ENCODE measurements at regions not wholly inside any gene's neighbourhood (a gene's known extent, or its start where the extent isn't known, plus 50 kb on each side); places are given as distances from the start of the nearest gene placed in this dataset.
"Not testable (repeated sequence)": the region's sequence is repeated elsewhere in the genome, so short reads cannot be mapped to it uniquely, and the experiment has no call there.

DNA sequence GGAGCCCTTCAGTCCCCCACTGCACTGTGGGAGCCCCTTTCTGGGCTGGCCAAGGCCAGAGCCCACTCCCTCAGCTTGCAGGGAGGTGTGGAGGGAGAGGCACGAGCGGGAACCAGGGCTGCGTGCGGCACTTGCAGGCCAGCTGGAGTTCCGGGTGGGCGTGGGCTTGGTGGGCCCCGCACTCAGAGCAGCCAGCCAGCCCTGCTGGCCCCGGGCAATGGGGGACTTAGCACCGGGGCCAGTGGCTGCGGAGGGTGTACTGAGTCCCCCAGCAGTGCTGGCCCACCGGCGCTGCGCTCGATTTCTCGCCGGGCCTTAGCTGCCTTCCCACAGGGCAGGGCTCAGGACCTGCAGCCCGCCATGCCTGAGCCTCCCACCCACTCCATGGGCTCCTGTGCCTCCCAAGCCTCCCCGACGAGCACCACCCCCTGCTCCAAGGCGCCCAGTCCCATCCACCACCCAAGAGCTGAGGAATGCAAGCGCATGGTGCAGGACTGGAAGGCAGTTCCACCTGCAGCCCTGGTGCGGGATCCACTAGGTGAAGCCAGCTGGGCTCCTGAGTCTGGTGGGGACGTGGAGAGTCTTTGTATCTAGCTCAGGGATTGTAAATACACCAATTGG is 776.2 kb downstream of the KCTD8 start:
- not testable (repeated sequence) for DNase-seq

DNA sequence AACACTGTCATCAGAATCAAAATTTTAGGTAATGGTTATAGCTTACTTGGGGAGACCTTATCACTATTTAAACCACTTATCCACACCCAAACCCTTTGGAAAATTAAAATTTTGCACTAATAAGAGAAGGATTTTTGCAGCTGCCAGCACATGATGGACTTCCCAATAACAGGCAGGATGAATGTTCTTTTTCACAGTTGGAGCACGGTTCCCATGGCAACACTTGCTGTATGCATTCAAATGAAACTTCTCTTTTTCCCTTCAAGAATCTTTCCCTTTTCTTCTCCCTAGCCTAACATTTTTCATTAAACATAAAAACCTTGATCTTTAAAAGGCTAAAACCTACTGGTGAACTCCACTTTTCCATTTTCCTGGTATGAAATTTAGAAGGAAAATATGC is 768.2 kb downstream of the KCTD8 start:
- no peak for DNase-seq

DNA sequence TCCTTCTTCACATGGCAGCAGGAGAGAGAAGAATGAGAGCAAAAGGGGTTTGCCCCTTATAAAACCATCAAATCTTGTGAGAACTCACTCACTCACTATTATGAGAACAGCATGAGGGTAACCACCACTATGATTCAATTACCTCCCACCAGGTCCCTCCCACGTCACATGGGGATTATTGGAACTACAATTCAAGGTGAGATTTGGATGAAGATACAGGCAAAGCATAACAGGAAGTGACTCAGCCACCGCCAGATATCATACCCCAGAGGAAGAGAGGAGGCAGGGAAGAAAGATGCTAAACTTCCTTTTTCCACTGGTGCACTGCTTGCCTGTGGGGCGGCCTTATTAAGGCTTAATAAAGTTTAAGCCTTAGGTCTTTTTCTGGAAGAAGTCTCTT is 766.1 kb downstream of the KCTD8 start:
- DNase-seq, result no peak

DNA sequence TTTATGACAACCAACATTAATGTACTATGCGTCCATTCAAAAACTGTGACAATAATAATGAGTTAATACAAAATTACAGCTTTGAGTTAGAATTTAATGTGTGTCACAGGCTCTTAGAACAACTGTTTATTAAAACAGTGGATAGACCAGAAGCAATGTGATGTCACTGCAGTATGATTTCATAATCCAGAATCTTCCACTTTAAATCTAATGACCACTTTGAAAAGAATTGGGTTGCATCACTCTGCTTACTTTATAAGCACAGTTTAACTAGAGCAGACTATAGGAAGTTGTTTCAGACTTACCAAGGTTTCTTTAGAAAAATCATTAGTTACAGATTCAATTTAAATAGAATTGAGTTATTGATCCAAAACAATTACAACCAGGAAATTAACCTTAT is 758.5 kb downstream of the KCTD8 start:
- no peak for DNase-seq

DNA sequence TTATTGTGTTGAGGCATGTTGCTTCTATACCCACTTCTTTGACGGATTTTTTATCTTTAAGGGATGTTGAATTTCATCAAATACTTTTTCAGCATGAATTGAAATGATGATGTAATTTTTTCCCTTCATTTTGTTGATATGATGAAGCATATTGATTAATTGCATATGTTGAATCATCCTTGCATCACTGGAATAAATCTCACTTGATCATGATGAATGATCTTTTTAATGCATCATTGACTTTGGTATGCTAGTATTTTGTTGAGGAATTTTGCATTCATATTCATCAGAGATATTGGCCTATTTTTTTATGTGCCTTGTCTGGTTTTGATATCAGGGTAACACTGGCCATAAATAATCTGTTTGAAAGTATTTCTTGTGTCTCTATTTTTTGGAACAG is 754.7 kb downstream of the KCTD8 start:
- DNase-seq, result no peak

DNA sequence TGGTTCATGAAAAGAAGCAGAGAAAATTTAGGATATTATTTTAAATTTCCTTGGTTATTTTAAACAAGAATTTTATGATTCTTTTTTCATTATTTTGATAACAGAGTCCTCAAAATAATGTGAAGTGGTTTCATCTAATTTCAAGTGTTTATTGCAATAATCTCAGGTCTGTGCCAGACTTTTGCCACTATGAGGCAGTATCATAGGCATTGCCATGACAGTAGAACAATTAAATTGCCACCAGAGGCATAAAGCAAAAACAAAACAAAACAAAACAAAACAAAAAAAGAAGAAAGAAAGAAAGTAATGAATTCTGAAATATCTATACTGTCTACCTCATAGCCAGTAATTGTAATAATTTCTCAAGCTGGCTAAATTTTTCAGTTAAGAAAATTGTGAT is 739.2 kb downstream of the KCTD8 start:
- no peak for DNase-seq

DNA sequence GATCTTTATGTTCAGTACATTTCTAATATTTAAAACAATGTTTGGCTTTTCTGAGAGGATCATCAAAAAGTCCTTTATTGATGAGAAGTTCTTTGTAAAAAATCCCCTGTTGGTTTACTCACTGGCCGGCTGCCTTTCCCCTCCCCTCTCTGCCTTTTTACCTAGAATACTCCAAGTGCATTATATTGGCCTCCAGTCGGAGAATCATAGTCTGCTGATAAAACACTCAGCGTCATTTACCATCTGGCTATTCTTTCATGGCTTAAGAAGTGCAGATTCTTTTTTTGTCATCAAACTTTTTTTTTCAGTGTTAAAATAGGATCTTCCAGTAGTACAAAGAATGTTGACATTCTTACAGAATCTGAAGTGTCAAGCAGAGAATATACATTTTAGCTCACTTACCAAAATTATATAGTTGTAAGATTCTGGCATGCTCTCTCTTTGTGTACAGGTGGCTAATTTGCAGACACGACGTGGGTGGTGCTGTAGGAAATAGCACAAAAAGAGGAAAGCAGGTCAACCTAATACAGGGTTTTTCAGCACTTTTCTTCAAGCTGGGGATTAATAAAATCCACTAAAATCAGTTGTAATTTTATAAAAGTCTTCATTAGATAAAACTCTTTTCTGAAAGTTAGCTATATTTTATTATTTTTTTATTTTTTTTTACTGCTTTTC is 731.8 kb downstream of the KCTD8 start:
- DNase-seq, result no peak

DNA sequence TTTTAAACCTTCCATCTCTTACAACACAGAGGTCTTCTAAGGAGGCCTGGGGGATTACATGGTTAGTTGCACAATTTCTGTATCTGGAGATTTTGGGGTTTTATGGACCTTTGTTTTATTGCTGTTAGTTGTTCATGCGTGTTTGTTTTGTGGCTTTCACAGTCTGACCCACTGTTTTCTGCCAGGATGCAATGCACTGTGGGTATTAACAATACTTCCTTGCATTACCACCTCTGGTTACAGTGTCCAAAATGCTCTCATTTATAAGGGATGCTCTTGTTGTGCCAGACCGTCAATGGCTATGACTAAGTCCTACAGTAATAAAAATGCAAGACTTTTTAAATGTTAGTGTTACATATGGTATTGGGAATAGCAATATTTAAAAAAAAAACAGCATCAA is 730.2 kb downstream of the KCTD8 start:
- DNase-seq, result no peak

DNA sequence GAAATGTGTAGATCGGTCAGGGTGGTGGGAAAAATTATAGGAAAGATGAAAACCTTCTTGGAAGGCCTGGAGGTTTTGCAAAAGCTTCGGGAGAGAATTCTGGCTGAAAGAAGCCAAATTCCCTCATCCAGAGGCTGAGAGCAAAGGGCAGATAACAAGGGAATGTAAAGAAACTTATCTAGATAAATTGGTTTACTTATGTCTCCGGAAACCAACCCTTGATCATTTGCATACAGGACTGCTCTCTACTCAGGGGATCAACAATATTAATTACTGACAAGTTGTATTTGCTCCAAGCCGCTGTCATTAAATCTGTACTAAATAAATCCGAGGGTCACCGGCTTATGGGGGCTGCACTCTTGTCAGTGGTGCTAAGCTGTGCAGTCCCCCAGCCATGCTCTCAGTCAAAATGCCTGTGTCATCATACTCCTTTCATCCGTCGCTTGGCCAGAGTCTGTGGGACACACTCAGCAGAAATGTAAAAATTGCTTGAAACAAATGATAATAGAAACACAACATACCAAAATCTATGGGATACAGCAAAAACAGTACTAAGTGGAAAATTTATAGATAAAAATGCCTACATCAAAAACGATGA is 715.7 kb downstream of the KCTD8 start:
- DNase-seq, result no peak

DNA sequence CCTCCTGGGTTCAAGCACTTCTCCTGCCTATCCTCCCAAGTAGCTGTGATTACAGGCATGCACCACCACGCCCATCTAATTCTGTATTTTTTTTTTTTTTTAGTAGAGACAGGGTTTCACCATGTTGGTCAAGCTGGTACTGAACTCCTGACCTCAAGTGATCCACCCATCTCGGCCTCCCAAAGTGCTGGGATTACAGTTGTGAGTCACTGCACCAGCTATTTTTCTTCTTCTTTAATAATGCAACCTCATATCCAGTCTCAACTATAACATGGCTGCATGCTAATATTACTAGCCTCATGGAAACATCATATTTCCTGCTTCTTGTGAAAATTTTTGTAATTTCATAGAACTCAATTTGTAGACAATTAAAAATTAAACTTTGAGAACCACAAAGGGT is 706.5 kb downstream of the KCTD8 start:
- no peak for DNase-seq

DNA sequence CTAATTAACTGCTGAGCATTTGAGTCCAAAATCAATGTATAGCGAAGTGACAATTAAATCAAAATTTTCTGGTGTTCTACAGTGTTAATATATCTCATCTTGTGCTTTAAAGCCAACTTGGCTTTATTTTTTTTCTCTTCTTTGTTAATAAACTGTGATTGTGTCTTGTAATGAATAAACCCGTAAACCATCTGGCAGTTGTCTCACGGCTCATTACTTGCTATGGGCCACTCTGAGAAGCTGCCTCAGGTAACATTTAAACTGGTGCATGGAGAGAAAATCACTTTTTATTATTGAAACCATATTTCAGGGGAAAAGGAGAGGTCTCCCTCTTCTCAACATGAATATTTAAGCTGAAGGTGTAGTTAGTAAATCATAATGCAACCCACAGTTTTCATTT is 694.0 kb downstream of the KCTD8 start:
- no peak for DNase-seq

DNA sequence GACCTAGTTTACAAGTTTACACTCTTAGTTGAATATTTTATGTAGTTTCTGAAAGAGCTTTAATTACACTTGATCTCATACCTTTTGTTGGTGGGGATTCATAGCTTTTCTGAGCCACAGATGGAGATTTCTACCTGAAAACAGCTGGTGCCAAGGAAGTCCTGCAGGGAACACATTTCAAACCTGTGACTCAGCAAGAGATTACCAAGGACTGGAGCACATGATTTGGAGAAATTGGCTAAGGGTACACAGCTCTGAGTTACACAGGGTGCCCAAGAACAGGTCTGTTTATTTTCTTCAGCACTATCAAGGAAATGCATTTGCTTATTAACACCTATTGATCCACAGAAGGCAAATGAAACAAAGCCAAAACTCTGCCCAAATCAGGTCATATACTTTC is 691.5 kb downstream of the KCTD8 start:
- no peak for DNase-seq

DNA sequence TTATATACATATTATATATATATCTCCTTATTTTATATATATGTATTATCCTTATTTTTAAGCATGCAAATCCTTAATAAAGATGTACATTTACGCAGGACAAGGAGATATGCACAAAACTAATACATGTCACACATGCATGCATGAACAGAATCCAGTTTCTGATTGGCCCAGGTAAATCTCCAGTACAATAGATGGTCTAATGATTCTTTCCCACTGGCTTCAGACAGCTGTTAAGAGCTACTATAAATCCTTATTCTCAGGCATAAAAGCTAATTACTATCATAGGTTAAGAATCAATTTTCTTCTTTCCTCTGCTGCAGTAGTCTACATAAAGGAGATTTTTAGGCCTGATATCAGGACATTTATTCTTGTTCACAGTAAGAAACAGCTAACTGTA is 689.8 kb downstream of the KCTD8 start:
- no peak for DNase-seq

DNA sequence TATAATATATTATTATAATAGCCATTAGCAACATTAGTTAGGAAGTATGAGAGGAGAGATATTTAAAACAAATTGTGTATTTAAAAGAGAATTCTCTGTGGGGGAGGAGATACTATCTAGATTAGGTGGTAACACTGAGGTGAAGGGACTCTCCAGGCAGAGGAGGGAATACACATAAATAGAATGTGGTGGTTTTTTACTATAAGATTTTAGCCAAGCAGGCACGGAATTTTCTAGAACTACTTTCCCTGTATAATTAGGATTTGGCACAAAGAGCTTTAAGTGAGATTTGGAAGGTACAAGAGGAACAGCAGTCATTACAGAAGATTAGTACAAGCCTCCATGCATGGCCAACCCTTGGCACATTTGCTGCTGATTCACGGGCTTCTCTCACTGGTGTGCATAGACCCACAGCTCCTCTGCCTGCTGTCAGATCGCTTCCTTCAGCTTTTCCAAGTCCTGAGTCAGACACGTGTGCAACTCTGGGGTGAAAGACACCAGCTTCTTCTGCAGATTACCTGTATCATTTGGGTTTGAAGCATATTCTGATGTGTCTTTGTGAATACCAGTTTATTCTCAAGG is 685.5 kb downstream of the KCTD8 start:
- DNase-seq, result no peak

DNA sequence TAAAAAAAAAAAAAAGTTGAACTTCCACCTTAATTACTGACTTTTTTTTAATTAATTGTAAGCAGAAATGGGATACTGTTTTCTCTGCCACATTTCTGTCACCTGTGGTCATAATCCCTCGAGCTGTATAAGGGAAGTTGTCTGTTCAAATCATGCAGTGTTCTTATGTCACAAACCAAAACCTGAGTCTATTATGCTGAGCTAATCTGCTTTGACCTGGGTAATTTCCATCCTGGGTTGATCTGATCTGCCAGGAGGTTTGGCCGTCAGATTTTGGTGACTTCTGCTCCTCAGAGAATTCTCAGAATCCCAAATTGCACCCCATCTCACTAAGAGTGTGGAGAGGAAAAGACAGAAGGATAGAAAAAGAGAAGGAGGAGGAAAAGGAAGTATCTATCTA is 683.1 kb downstream of the KCTD8 start:
- no peak for DNase-seq

DNA sequence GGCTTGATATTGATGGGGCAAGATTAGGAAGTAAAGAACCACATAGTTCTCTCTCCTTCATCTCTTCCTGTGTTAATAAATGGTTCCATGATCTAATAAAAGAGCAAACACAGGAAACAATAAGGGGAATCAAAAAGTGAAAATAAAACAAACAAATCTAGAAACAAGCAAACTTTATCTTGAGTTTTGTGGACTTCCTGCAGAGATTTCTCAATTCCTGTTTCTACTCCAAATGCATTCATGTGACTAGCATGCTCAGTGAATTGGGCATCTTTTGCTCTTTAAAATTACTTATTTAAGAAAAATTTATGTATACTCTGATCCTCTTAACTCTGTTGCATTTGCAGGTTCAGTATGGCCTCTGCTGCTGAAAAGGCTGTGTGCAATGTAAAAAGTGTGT is 682.0 kb downstream of the KCTD8 start:
- DNase-seq, result no peak

DNA sequence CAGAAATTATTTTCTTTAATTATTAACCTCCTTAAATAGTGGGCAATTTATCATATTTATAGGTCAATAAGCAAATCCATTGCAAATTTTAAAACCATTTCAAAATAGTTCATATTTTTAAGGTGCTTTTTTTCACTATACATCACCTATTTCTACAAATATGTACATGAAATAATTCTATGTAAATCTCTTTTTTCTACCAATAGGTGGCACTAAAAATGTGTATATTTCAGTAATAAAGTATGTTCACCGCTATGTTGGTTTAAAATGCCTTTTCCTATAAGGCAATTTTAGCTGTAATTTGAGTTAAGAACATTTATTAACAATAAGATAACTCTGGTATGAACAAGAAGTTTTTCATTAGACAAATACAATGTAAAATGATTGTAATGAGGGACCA is 672.2 kb downstream of the KCTD8 start:
- no peak for DNase-seq

DNA sequence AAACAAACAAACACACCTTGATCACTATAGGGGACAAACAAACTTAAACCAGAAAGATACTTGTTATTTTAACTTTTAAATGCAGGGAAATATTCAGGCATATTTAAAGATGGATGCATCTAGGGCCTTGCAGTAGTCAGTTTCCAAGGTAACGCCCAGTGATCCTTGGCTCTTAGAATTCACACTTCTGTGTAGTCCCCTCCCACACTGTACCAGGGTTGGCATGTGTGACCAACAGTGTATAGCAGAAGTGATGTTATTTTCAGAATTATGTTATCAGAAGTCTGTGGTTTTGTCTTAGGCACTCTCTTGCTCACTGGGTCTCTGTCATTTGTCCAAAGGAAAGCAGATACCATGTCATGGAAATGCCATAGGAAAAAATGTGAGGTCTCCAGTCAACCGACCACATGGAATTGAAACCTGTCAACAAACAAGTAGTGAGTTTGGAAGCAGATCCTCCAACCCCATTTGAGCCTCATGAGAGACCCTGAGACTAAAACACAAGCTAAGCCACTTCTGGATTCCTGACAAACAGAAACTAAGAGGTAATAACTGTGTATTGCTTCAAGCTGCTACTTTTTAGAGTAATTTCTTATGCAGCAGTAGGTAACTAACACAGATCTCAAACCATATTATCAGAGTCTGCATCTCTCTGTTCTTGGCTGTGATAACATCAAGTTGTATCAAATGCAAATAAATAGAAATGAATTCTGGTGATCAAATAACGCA is 670.3 kb downstream of the KCTD8 start:
- no peak for DNase-seq

DNA sequence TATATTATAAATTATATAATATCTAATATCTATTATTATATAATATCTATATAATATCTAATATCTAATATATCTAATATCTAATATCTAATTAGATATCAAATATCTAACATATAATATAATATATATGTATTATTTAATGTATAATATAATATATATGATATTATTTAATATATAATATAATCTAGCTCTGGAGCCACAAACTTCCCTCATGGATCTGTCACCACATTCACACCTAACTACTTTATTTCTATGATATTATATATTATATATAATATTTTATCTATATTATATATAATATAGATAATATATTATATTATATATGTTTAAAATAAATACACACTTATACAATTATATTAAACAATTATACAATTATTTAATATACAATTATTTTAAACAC is 667.5 kb downstream of the KCTD8 start:
- no peak for DNase-seq

DNA sequence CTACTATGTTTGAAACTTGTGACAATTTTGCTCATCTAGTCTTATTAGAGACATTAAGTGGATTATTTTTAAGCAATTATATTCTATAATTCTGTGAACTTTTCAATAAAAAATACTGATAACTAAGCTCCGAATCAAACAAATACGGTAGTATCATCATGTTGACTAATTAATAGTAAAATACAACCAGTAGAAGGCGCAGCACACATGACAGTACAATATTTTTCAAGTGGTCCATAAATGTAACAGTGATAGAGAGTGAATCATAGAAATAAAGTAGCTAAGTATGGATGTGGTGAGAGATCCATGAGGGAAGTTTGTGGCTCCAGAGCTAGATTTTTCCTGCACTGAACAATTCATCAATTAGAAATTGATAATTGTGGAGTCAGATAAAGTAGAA is 666.2 kb downstream of the KCTD8 start:
- DNase-seq, result no peak

DNA sequence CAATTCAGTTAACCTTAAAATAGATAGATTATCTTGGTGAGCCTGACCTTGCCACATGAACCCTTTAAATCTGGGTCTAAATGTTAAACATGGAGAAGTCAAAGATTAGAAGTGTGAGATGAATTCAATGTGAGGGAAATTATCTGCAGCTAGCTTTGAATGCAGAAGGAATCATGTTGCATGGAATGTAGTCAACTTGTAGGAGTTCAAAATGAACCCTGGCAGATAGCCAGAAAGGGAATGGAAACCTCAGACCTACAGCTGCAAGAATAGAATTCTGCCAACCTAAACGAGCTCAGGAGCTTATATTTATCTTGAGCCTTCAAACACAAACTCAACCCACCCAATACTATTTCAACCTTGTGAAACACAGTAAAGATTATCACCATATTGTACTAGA is 632.5 kb downstream of the KCTD8 start:
- DNase-seq, result no peak

DNA sequence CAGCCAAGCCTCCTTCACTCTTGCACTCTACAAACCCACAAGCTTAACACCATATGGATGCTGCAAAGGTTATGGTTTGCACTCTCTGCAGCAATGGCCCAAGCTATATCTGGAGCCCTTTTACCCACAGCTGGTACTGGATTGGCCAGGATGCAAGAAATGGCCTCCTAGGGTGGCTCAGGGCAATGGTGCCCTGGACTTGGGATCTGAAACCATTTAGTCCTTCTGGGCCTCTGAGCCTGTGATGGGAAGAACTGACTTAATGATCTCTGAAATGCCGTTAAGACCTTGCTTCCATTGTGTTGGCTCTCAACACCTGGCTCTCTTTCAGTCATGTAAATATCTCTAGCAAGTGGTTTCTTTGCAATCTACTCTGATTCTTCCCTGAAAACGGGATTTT is 626.0 kb downstream of the KCTD8 start:
- no peak for DNase-seq

DNA sequence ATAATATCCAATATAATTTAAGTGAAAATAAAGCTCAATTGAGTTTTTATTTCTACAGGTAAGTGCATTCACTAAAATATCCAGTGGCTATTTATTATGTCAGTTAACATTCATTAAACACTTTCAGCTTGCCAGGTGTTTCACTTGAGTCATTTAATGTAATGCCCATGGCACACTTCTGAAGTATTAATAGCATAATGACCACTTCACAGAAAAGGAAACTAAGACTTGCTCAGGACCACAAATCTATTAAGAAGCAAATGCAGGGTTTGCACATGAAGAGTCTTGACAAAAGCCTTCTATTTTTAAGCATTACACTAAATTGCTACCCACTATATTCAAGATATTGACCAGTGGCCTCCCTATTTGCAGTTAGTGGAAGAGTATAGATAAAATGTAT is 612.7 kb downstream of the KCTD8 start:
- no peak for DNase-seq

DNA sequence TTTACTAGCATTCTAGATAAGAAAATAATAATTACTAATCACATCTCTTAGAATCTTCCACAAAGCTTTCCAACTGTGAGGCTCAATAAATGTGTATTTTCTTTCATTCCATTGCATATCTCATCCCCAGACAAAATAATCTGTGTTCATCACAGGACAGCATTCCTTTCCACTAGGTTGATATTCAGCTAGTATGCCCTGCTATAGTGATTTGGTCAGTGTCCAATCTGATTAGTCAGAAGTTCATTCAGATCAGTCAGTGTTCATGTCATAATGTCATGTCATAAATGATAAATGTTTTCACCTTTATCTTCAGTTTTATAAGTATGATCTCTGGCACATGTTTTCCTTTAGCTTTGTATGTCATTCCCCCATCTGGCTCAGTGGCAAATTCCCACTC is 611.4 kb downstream of the KCTD8 start:
- DNase-seq, result no peak

Data from NCI-H2081 treated with DMSO at 0.1 percent for 48 hours (cell line).